Natural killer cell (primary cell): ENCODE measurements at regions not wholly inside any gene's neighbourhood (a gene's known extent, or its start where the extent isn't known, plus 50 kb on each side); places are given as distances from the start of the nearest gene placed in this dataset.

Experiments used
- ATAC-seq, 3 donors: fragments of 150-1000 bp in 2 of 3; fragments of 200-7000 bp in 1 of 3; cut with Tn5 transposase; 1 replicate in 1 of 3; 2 replicates in 2 of 3; pipeline ENCODE4 v1.10.0; 2021; ENCODE audit warnings: mild to moderate bottlenecking in 2 of 3, moderate library complexity in 2 of 3
- DNase-seq, 2 donors: peaks; one replicate each; pipeline versions ENCODE4 v3.0.0 to v3.0.0-alpha.2; 2013 to 2021; ENCODE audit warnings: mixed read lengths in 1 of 2
- H3K27ac ChIP-seq: one replicate; pipeline ENCODE4 v1.5.1; 2013; ENCODE audit warnings: mild to moderate bottlenecking, low read length
- H3K27me3 ChIP-seq: one replicate; pipeline ENCODE4 v1.6.1; 2013; ENCODE audit warnings: low read length; ENCODE audit not compliant: control insufficient read depth, insufficient read depth
- H3K36me3 ChIP-seq: one replicate; pipeline ENCODE4 v1.6.1; 2013; ENCODE audit warnings: low read length; ENCODE audit not compliant: control insufficient read depth, insufficient read depth
- H3K4me1 ChIP-seq: one replicate; pipeline ENCODE4 v1.6.1; 2013; ENCODE audit warnings: low read length; ENCODE audit not compliant: control insufficient read depth, insufficient read depth
- H3K4me3 ChIP-seq: one replicate; pipeline ENCODE4 v1.5.1; 2013; ENCODE audit warnings: low read length
- H3K9me3 ChIP-seq: one replicate; pipeline ENCODE4 v1.6.1; 2013; ENCODE audit warnings: low read length; ENCODE audit not compliant: control insufficient read depth, insufficient read depth
- H3K27ac Mint-ChIP-seq, 2 donors: one replicate each; pipeline ENCODE4 v1.8.0; 2022; ENCODE audit warnings: mild to moderate bottlenecking in 2 of 2, mixed read lengths in 2 of 2, moderate library complexity in 1 of 2
- H3K27me3 Mint-ChIP-seq, 2 donors: one replicate each; pipeline ENCODE4 v1.8.0; 2022; ENCODE audit warnings: low read depth in 2 of 2, mixed read lengths in 2 of 2
- H3K36me3 Mint-ChIP-seq: one replicate; pipeline ENCODE4 v1.8.0; 2022; ENCODE audit warnings: mixed read lengths
- H3K4me1 Mint-ChIP-seq, 2 donors: one replicate each; pipeline ENCODE4 v1.8.0; 2022; ENCODE audit warnings: mixed read lengths in 2 of 2
- H3K4me3 Mint-ChIP-seq: one replicate; pipeline ENCODE4 v1.8.0; 2022; ENCODE audit warnings: mild to moderate bottlenecking, moderate library complexity, mixed read lengths
- H3K9me3 Mint-ChIP-seq, 2 donors: one replicate each; pipeline ENCODE4 v1.8.0; 2022; ENCODE audit warnings: mixed read lengths in 2 of 2
- CTCF ChIP-seq: fragments of 200-600 bp; IDR thresholded peaks from one replicate; pipeline ENCODE4 v1.8.0; 2022; ENCODE audit warnings: antibody characterized with exemption
- WGBS: methylation state at CpG from one replicate; pipeline ENCODE4 v1.1.7; 2013; ENCODE audit warnings: missing lambda C conversion rate; ENCODE audit not compliant: insufficient coverage; 5-methylcytosine and 5-hydroxymethylcytosine counted together
- intact Hi-C: fragments of 100-400 bp; cut with micrococcal nuclease; formaldehyde crosslinking; loops from one replicate; pipeline ENCODE4 v1.14.2; 2022

- Mint-ChIP-seq H3K4me3 (no peak overlapping the region), H3K9me3 (peaks cover 4 to 9% of the 10 kb centered on the region in 2 donors), H3K36me3 (no peaks in the 10 kb centered on the region), H3K27me3 (no peaks in the 10 kb centered on the region), H3K27ac (no peak overlapping the region), H3K4me1 (no peaks in the 10 kb centered on the region)
- TF ChIP-seq CTCF, result no peak
- ATAC-seq (no peak), DNase-seq (no peak)
- Histone ChIP-seq H3K4me3 (no peak overlapping the region), H3K4me1 (no peaks in the 10 kb centered on the region), H3K27me3 (no peaks in the 10 kb centered on the region), H3K9me3 (no peaks in the 10 kb centered on the region), H3K36me3 (no peaks in the 10 kb centered on the region), H3K27ac (no peak overlapping the region)
- no CpG with 5 or more reads among the region's 2 CpGs for WGBS
- intact Hi-C loops, result no loop called here
Observed at GRCh38 chr7:110130669-110131068, 960.3 kb upstream of the LRRN3 start.

- H3K27me3 Mint-ChIP-seq, result no peaks in the 10 kb centered on the region
- no peaks in the 10 kb centered on the region for H3K27me3 ChIP-seq
- H3K4me1 ChIP-seq, result no peaks in the 10 kb centered on the region
- no peak overlapping the region for H3K27ac ChIP-seq
- H3K27ac Mint-ChIP-seq, result no peak overlapping the region
- intact Hi-C loops, result no loop called here
- TF ChIP-seq CTCF, result no peak
- no peaks in the 10 kb centered on the region for H3K9me3 ChIP-seq
- no peak for DNase-seq
- H3K4me3 Mint-ChIP-seq, result no peak overlapping the region
- no peaks in the 10 kb centered on the region for H3K4me1 Mint-ChIP-seq
- H3K36me3 Mint-ChIP-seq, result no peaks in the 10 kb centered on the region
- no peak for ATAC-seq
- H3K9me3 Mint-ChIP-seq, result peaks cover 6 to 7% of the 10 kb centered on the region in 2 donors
- no peak overlapping the region for H3K4me3 ChIP-seq
- no peaks in the 10 kb centered on the region for H3K36me3 ChIP-seq
Observed at GRCh38 chr7:110131344-110131743, 959.6 kb upstream of the LRRN3 start.

GRCh38 chr7:110139056-110139455 is 951.9 kb upstream of the LRRN3 start:
- DNase-seq (no peak), ATAC-seq (no peak)
- no peak for TF ChIP-seq CTCF
- Mint-ChIP-seq H3K9me3 (peaks cover 6 to 9% of the 10 kb centered on the region in 2 donors), H3K27ac (no peak overlapping the region), H3K4me3 (no peak overlapping the region), H3K4me1 (no peaks in the 10 kb centered on the region), H3K36me3 (no peaks in the 10 kb centered on the region), H3K27me3 (no peaks in the 10 kb centered on the region)
- no peaks in the 10 kb centered on the region for H3K9me3 ChIP-seq
- H3K36me3 ChIP-seq, result no peaks in the 10 kb centered on the region
- H3K27ac ChIP-seq, result no peak overlapping the region
- no peaks in the 10 kb centered on the region for H3K4me1 ChIP-seq
- H3K27me3 ChIP-seq, result no peaks in the 10 kb centered on the region
- intact Hi-C loops, result no loop called here
- H3K4me3 ChIP-seq, result no peak overlapping the region

- intact Hi-C loops, result no loop called here
- Histone ChIP-seq H3K4me3 (no peak overlapping the region), H3K9me3 (no peaks in the 10 kb centered on the region), H3K27ac (no peak overlapping the region), H3K27me3 (no peaks in the 10 kb centered on the region), H3K36me3 (no peaks in the 10 kb centered on the region), H3K4me1 (no peaks in the 10 kb centered on the region)
- 75% methylated on average over 1 of the region's 1 CpG for WGBS
- DNase-seq, result no peak
- TF ChIP-seq CTCF, result no peak
- no peak overlapping the region for H3K4me3 Mint-ChIP-seq
- peaks cover 4 to 7% of the 10 kb centered on the region in 2 donors for H3K9me3 Mint-ChIP-seq
- ATAC-seq, result no peak
- no peak overlapping the region for H3K27ac Mint-ChIP-seq
- no peaks in the 10 kb centered on the region for H3K27me3 Mint-ChIP-seq
- H3K4me1 Mint-ChIP-seq, result no peaks in the 10 kb centered on the region
- H3K36me3 Mint-ChIP-seq, result no peaks in the 10 kb centered on the region
Observed at GRCh38 chr7:110142939-110143526, 947.9 kb upstream of the LRRN3 start.
